22Rv1 (cell line): ENCODE measurements at regions not wholly inside any gene's neighbourhood (a gene's known extent, or its start where the extent isn't known, plus 50 kb on each side); places are given as distances from the start of the nearest gene placed in this dataset.

Experiments
- ZFX ChIP-seq: fragments of 450-650 bp; IDR thresholded peaks from 2 replicates; pipeline ENCODE4 v1.6.1; 2017; ENCODE audit warnings: antibody characterized with exemption, borderline replicate concordance
- TF ChIP-seq, protein P1 (sequence below): fragments of 450-650 bp; IDR thresholded peaks from 2 replicates; pipeline ENCODE4 v1.5.1; 2017; ENCODE audit warnings: mild to moderate bottlenecking

DNA sequence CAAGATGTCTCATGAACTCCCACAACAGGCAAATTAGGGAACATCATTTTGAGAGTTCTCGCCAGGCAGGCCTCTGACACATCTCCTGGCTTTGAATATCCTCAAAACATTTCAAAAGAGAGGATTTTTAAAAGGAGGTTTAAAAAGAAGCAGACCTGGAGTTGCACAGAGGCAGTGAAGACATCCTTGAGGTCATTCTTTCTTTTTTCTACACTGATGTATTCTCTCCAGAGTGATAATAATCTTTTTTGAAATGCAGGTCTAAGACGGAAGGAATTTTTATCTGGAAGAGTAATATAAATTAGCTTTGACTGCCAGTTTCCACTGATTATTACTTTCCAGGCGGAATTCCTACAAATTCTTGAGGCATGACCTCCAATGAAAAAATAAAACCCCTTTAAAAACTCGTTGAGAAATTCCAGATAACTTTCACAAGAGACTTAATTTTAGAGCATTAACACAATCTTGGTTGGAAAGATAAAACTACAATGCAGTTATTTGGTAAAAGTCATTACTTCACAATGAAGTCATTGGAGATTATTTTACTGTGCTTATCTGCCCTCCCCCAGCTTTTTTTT is 125.0 kb downstream of the LYPLAL1 start:
- TF ChIP-seq, protein P1, sequence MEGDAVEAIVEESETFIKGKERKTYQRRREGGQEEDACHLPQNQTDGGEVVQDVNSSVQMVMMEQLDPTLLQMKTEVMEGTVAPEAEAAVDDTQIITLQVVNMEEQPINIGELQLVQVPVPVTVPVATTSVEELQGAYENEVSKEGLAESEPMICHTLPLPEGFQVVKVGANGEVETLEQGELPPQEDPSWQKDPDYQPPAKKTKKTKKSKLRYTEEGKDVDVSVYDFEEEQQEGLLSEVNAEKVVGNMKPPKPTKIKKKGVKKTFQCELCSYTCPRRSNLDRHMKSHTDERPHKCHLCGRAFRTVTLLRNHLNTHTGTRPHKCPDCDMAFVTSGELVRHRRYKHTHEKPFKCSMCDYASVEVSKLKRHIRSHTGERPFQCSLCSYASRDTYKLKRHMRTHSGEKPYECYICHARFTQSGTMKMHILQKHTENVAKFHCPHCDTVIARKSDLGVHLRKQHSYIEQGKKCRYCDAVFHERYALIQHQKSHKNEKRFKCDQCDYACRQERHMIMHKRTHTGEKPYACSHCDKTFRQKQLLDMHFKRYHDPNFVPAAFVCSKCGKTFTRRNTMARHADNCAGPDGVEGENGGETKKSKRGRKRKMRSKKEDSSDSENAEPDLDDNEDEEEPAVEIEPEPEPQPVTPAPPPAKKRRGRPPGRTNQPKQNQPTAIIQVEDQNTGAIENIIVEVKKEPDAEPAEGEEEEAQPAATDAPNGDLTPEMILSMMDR: no peak
- TF ChIP-seq ZFX: no peak
